GM21447 (cell line): ENCODE measurements at regions not wholly inside any gene's neighbourhood (a gene's known extent, or its start where the extent isn't known, plus 50 kb on each side); places are given as distances from the start of the nearest gene placed in this dataset.

ENCODE experiments used
- ATAC-seq: cut with Tn5 transposase; IDR thresholded peaks from one replicate; pipeline ENCODE4 v1.9.1; 2021; ENCODE audit not compliant: unreplicated experiment

- ATAC-seq = no peak
Observed at GRCh38 chr12:17550011-17550410, 540.0 kb downstream of the RERGL start.

- no peak for ATAC-seq
Observed at GRCh38 chr12:17540921-17541320, 549.1 kb downstream of the RERGL start.

- ATAC-seq = no peak
Observed at GRCh38 chr12:17528394-17528793, 561.6 kb downstream of the RERGL start.

- no peak for ATAC-seq
Observed at GRCh38 chr12:17527021-17527420, 563.0 kb downstream of the RERGL start.

- no peak for ATAC-seq
Observed at GRCh38 chr12:17511369-17511768, 578.6 kb downstream of the RERGL start.

GRCh38 chr12:17507336-17507735 is 582.7 kb downstream of the RERGL start:
- ATAC-seq = no peak

- ATAC-seq = no peak
Observed at GRCh38 chr12:17503742-17504141, 586.3 kb downstream of the RERGL start.

- no peak for ATAC-seq
Observed at GRCh38 chr12:17489452-17489851, 600.5 kb downstream of the RERGL start.

- ATAC-seq = no peak
Observed at GRCh38 chr12:17478908-17479673, 610.9 kb downstream of the RERGL start.

- no peak for ATAC-seq
Observed at GRCh38 chr12:17470460-17470859, 619.5 kb downstream of the RERGL start.

- ATAC-seq = no peak
Observed at GRCh38 chr12:17459214-17459613, 630.8 kb downstream of the RERGL start.

- no peak for ATAC-seq
Observed at GRCh38 chr12:17456486-17456885, 633.5 kb downstream of the RERGL start.

- ATAC-seq = no peak
Observed at GRCh38 chr12:17438141-17438540, 651.9 kb downstream of the RERGL start.

- ATAC-seq = no peak
Observed at GRCh38 chr12:17416748-17417147, 673.2 kb downstream of the RERGL start.

- ATAC-seq = no peak
Observed at GRCh38 chr12:17414596-17414995, 675.4 kb downstream of the RERGL start.

GRCh38 chr12:17411662-17412061 is 678.3 kb downstream of the RERGL start:
- no peak for ATAC-seq

- no peak for ATAC-seq
Observed at GRCh38 chr12:17388679-17389078, 701.3 kb downstream of the RERGL start.

GRCh38 chr12:17383321-17383720 is 706.7 kb downstream of the RERGL start:
- ATAC-seq = no peak

- ATAC-seq = no peak
Observed at GRCh38 chr12:17381211-17381610, 708.8 kb downstream of the RERGL start.

- no peak for ATAC-seq
Observed at GRCh38 chr12:17372508-17372907, 717.5 kb downstream of the RERGL start.

GRCh38 chr12:17371491-17372215 is 718.3 kb downstream of the RERGL start:
- no peak for ATAC-seq

- no peak for ATAC-seq
Observed at GRCh38 chr12:17370621-17371020, 719.4 kb downstream of the RERGL start.
